A549 (cell line): ENCODE measurements at regions not wholly inside any gene's neighbourhood (a gene's known extent, or its start where the extent isn't known, plus 50 kb on each side); places are given as distances from the start of the nearest gene placed in this dataset.

Experiments used
- CBX2 ChIP-seq: fragments of 200-600 bp; sonication (generic); IDR thresholded peaks from 2 replicates; pipeline ENCODE4 v1.6.1; 2016; ENCODE audit warnings: low read depth, mild to moderate bottlenecking, borderline replicate concordance
- CHD2 ChIP-seq: fragments of 150-350 bp; IDR thresholded peaks from 2 replicates; pipeline ENCODE4 v1.6.1; 2014; ENCODE audit warnings: low read length; ENCODE audit not compliant: partially characterized antibody
- CTCF ChIP-seq: fragments of >200 bp; sonication (Bioruptor Twin); formaldehyde crosslinking; IDR thresholded peaks from 3 replicates; pipeline ENCODE4 v1.5.1; 2016
- FOXS1 ChIP-seq: fragments of 250-450 bp; sonication (Bioruptor Pico); IDR thresholded peaks from 2 replicates; pipeline ENCODE4 v1.5.0; 2020; ENCODE audit warnings: mild to moderate bottlenecking, moderate library complexity
- JUN ChIP-seq, 2 experiments: fragments of >200 bp; sonication (Bioruptor Twin); formaldehyde crosslinking; IDR thresholded peaks; 2 replicates in 1 of 2; 3 replicates in 1 of 2; pipeline ENCODE4 v1.6.1; 2016 to 2017
- MAX ChIP-seq: IDR thresholded peaks from 2 replicates; pipeline ENCODE4 v1.6.1; 2012
- NR3C1 ChIP-seq: fragments of >200 bp; sonication (Bioruptor Twin); formaldehyde crosslinking; IDR thresholded peaks from 3 replicates; pipeline ENCODE4 v1.6.1; 2017
- PBX3 ChIP-seq: IDR thresholded peaks from 2 replicates; pipeline ENCODE4 v1.6.1; 2012
- POLR2A ChIP-seq: IDR thresholded peaks from 2 replicates; pipeline ENCODE4 v1.6.1; 2012; ENCODE audit warnings: mild to moderate bottlenecking, low read length
- ZSCAN20 ChIP-seq: fragments of 250-450 bp; sonication (Bioruptor Pico); IDR thresholded peaks from 2 replicates; pipeline ENCODE4 v1.8.0; 2022; ENCODE audit warnings: mild to moderate bottlenecking, moderate library complexity

GRCh38 chr18:27794181-27794926, 382.6 kb downstream of the CDH2 start:
- no peak for TF ChIP-seq ZSCAN20 (CRISPR knock-in tag)
- no peak for TF ChIP-seq PBX3
- no peak for TF ChIP-seq CBX2
- no peak for TF ChIP-seq CTCF
- no peak for TF ChIP-seq CHD2
- no peak for TF ChIP-seq FOXS1 (CRISPR knock-in tag)
- TF ChIP-seq JUN (IDR thresholded peaks at IDR 0.05), result no peak
- TF ChIP-seq MAX, result no peak
- TF ChIP-seq NR3C1, result no peak
- no peak for TF ChIP-seq POLR2A
